ENCODE measurements at regions not wholly inside any gene's neighbourhood (a gene's known extent, or its start where the extent isn't known, plus 50 kb on each side); places are given as distances from the start of the nearest gene placed in this dataset.

GRCh38 chr1:234660536-234661316 lies 50.7 kb upstream of the IRF2BP2 start:
- Histone ChIP-seq H3K9me3 (no peaks in the 10 kb centered on the region), H3K27ac (no peak overlapping the region), H3K27me3 (no peaks in the 10 kb centered on the region), H3K36me3 (no peaks in the 10 kb centered on the region), H3K4me1 (peaks cover 0 to 17% (median 9%) of the 10 kb centered on the region in 4 donors), H3K4me3 (no peak overlapping the region)
- no peak for TF ChIP-seq POLR2AphosphoS5 (IDR thresholded peaks at IDR 0.05)
- TF ChIP-seq POLR2A (IDR thresholded peaks at IDR 0.05), result no peak
- no peak for TF ChIP-seq EP300 (IDR thresholded peaks at IDR 0.05; ENCODE audit: low read depth)
- no peak for TF ChIP-seq CTCF (IDR thresholded peaks at IDR 0.05)
- in situ Hi-C loops (cut with MboI; ENCODE audit: low pct_ligation_motif_present in 1 of 4, low pct_unique_long_range_greater_than_20kb in 1 of 4, low sequenced_read_pairs in 3 of 4) (no loop called here), intact Hi-C loops (cut with DNase I; ENCODE audit: low total_unique reads) (no loop called here)
- WGBS, 2 donors (ENCODE audit: low coverage in 1 of 2), result 94 to 95% methylated on average over 7 to 18 of the region's 18 CpGs
- DNase-seq, result no peak

Small RNA genes in the stretch of these regions (small RNA-seq; reads per million reads assigned to genes)
- 0 reads per million in 4 donors for gene RNY4P16

Data from transverse colon (tissue), 4 donors.